COLO668 (cell line): ENCODE measurements at regions not wholly inside any gene's neighbourhood (a gene's known extent, or its start where the extent isn't known, plus 50 kb on each side); places are given as distances from the start of the nearest gene placed in this dataset.
"Not testable (repeated sequence)": the region's sequence is repeated elsewhere in the genome, so short reads cannot be mapped to it uniquely, and the experiment has no call there.

Experiments
- DNase-seq: peaks from one replicate; lab custom pipeline; 2025; ENCODE audit not compliant: unreplicated experiment; lab: John Stamatoyannopoulos, UW

DNA sequence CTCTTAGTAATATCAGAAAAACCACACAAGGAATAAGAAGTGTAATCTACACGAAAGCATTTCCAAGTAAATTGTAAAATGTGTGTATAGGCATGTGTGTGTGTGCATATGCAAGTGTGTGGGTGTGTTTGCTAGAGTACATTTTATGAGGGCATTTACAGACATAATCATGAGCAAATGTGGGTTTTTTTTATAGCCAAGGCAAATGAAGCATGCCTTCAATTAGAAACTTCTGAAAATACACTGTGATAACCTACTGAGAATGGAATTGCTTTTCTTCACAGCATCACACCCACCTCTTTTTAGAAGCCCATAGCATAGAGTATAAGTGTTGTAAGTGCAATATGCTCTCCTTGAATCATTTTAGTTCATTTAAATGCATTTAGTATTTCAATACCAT lies 1721.1 kb downstream of the GRIK2 start:
- DNase-seq, result no peak

DNA sequence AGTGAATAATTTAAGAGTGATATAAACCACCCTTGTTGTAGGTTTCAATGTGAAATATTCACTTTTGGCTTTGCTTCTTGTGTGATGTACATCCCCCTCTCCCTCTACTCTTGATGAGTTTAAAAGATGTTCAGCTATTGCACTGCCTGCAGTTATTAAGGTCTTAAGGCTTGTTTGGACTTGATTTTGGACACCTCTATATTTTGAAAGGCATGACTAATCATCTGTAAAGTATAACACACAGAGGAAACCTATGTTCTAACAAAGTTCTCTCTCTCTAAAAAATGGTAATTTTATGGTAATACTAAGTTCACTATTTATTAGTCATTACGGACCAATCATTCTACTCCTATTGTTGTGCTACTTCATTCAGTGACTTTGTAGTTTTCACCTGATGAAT lies 1719.9 kb downstream of the GRIK2 start:
- DNase-seq, result no peak

- no peak for DNase-seq
Measured at GRCh38 chr6:103107985-103108384, 1714.5 kb downstream of the GRIK2 start.

- no peak for DNase-seq
Measured at GRCh38 chr6:103105686-103106085, 1712.2 kb downstream of the GRIK2 start.

DNA sequence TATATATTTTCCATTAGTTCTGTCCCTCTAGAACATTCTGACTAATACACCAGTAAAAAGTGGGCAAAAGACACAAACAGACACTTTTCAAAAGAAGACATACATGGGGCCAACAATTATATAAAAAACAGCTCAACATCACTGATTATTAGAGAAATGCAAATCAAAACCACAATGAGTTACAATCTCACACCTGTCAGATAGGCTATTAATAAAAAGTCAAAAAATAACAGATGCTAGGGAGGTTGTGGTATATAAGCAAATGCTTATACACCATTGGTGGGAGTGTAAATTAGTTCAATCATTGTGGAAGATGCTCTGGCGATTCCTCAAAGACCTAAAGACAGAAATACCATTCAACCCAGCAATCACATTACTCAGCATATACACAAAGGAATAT lies 1707.8 kb downstream of the GRIK2 start:
- DNase-seq, result no peak

GRCh38 chr6:103092414-103092813 lies 1698.9 kb downstream of the GRIK2 start:
- DNase-seq, result not testable (repeated sequence)

GRCh38 chr6:103085801-103086200 lies 1692.3 kb downstream of the GRIK2 start:
- DNase-seq, result no peak

DNA sequence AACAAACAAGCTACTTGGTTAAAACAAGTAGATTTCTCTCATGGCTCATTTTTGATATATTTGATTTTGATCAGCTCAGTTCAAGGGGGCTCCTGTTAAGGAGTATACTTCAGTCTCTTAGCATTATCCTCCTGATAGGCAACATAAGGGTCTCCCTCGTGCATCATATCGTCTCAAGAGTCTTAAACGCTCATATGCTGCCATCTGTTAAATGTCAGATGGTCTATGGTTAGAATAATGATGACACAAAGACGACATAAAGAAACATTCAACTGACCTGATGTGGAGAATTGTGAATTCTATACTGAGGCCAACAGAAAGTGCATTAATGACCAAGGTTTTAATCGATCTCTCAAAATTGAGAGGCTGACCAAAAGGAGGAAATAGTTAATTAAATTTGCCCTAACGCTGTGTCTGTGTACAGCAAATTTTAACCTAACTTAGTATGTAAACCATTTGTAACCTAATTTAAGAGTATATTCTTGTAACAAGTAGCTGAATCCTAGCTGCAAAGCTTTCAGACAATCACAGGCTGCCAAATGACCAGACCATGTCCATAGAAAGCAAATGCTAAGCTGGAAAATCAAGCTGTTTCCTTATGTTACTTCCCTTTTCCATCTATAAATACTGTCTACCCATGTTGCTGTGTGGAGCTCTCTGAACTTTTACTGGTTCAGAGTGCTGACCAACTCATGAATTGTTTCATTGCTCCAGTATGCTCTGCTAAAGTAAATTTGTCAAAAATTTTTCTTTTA lies 1688.5 kb downstream of the GRIK2 start:
- no peak for DNase-seq

- DNase-seq, result no peak
Measured at GRCh38 chr6:103081126-103081525, 1687.6 kb downstream of the GRIK2 start.

- no peak for DNase-seq
Measured at GRCh38 chr6:103080497-103080896, 1687.0 kb downstream of the GRIK2 start.

GRCh38 chr6:103079867-103080266 lies 1686.4 kb downstream of the GRIK2 start:
- no peak for DNase-seq

GRCh38 chr6:103062136-103062535 lies 1668.6 kb downstream of the GRIK2 start:
- no peak for DNase-seq

GRCh38 chr6:103047567-103047966 lies 1654.1 kb downstream of the GRIK2 start:
- DNase-seq, result no peak

DNA sequence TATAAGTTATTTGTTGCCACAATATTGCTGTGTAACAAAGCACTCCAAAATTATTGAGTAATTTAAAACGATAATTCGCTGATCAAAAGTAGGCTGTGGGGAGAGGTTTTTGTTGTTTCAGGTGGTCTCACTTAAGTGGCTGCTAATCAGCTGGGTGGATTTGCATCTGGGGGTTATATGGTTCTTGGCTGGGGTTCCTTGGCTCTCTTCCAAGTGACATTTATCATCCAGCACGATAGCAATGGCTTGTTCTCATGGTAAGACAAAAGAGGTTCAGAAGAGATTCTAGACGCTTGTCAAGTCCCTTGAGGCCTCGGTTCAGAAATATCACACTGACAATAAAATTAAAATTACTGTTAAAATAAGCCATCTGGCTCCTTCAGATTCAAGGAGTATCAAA lies 1648.8 kb downstream of the GRIK2 start:
- no peak for DNase-seq

- DNase-seq, result no peak
Measured at GRCh38 chr6:103036846-103037245, 1643.3 kb downstream of the GRIK2 start.

GRCh38 chr6:103027271-103027931 lies 1633.9 kb downstream of the GRIK2 start:
- no peak for DNase-seq

DNA sequence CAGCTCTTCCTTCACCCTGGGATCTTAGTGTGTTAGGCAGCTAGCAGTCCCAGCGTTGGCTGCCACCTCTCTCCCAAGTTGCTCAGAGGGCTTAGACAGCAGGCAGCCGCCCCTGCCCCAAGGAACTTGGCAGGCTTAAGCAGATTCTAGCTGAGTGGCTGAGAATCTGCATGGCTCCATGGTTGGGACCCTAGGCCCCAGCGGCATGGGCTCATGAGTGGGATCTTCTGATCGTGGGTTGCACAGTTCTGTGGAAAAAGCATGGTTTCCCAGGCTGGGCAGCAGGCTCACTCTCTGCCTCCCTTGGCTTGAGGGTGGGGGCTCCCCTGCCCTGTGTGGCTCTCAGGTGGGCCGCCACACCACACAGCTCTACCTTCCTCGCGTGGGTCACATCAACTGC lies 1624.9 kb downstream of the GRIK2 start:
- DNase-seq, result no peak

DNA sequence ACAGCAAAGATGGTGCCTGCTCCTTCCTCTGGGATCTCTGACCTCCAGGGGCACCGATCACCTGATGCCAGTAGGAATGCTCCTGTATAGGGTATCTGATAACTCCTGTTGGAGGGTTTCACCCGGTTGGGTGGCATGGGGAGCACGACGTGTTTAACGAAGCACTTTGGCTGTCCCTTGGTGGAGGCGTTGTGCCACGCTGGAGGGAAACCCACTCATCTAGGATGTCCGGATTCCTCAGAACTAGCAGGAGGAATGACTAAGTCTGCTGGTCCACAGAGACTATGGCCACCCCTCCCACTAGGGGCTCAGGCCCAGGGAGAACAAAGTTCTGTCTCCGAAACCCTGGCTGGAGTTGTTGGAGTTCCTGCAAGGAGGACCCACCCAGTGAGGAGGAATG lies 1624.4 kb downstream of the GRIK2 start:
- no peak for DNase-seq

DNA sequence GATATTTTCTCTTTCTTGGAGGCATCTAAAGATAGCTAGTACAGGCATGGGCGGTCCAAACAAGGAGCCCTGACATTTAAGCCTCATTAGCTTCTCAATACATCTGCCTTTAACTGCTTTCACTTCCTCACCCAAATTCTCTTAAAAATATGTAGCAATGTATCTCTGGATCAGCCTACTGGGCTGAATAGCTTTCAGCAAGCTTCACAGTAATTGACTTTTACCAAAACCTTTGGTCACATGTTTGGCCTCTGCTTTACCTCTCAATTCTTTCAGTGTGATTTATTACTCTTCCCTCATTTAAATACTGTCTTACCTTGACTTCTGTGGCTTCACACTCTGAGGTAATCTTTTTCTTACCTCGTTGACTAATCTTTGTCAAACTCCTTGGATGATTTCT lies 1618.1 kb downstream of the GRIK2 start:
- no peak for DNase-seq

DNA sequence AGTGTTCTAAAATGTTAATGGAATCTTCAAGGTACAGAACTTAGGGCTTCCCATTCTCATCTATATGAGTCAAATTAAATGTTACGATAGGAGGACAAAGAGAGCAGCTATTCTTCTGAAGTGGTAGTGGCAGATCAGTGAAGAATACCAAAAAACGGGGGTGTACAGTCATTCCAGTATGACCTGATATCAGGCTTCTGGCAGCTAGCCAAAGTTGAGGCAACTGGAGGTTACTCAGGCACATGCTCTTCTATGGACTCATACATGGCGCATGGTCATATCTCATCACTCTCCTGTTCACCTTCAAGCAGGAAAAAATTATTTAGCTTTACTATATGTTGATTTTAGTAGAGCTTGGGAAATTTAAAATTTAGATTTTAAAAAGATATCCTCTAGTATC lies 1608.8 kb downstream of the GRIK2 start:
- DNase-seq, result no peak

DNA sequence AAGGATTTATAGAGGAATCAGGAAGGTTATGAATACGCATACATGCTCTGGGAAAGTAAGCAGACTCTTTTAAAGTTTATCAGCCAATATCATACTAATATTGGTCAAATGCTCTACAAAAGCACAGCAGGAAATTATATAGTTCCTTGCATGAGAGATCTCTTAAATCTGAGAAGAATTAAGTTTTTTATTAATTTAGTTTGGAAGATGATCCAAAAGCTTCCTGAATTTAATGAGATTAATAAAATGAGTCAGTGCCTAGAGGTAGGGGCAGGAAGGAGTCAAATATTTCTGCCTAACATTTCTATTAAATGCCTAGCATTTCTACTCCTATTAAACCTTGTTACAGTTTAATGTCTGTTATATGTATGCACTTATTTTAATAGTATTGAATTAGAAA lies 1608.2 kb downstream of the GRIK2 start:
- no peak for DNase-seq

DNA sequence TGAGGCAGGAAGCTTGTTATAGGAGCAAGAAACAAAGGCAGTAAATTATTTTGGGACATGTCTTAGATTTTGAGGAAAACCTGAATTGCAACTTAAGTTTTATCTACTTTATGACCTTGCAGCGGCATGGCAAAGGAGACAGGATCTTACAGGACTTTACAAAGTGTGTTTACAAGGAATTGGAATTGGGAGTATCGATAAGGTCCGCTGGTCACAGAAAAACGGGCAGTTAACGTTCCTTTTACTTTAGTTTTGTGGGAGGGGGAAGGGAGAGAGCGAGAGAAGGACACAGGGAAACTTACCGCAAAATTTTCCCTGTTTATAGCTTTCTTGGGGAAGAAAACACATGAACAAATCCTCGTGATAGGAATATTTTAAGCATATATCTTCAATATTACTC lies 1607.2 kb downstream of the GRIK2 start:
- no peak for DNase-seq

DNA sequence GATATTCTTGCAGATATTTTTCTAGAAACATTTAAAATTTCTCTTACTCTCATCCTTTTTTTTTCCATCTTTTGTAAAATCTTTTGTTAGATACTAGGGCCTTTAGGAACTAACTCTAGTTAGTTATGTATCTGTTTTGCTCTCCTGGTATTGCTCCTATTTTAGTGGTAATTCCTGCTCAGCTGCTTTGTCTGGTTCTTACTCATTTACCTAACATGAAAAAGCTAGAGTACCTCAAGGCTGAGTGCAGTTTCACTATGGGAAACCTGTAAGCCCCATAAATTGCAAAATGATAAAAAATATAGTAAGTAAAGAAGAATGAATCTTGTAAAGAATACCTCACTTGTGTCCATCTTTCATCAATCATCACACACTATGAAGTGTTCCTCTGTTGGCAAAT lies 1602.0 kb downstream of the GRIK2 start:
- DNase-seq, result no peak
